Suprapubic skin (tissue), 4 donors: ENCODE measurements at regions not wholly inside any gene's neighbourhood (a gene's known extent, or its start where the extent isn't known, plus 50 kb on each side); places are given as distances from the start of the nearest gene placed in this dataset.

Experiments used
- DNase-seq, 2 donors: peaks; one replicate each; pipeline ENCODE4 v3.0.0-alpha.2; 2019; ENCODE audit warnings: low spot score in 2 of 2
- H3K27ac ChIP-seq: fragments of 200-600 bp; sonication (generic); one replicate; pipeline ENCODE4 v1.5.1; 2019
- H3K27me3 ChIP-seq: fragments of 200-600 bp; sonication (generic); one replicate; pipeline ENCODE4 v1.5.1; 2019
- H3K36me3 ChIP-seq: fragments of 200-600 bp; sonication (generic); one replicate; pipeline ENCODE4 v1.5.1; 2019
- H3K4me1 ChIP-seq: fragments of 200-600 bp; sonication (generic); one replicate; pipeline ENCODE4 v1.5.1; 2019
- H3K4me3 ChIP-seq: fragments of 200-600 bp; sonication (generic); one replicate; pipeline ENCODE4 v1.5.1; 2019; ENCODE audit warnings: mild to moderate bottlenecking
- H3K9me3 ChIP-seq: fragments of 200-600 bp; sonication (generic); one replicate; pipeline ENCODE4 v1.5.1; 2019
- CTCF ChIP-seq, 2 donors: fragments of 200-600 bp in 1 of 2; fragments of 450-650 bp in 1 of 2; sonication (generic) in 1 of 2; IDR thresholded peaks; one replicate each; pipeline ENCODE4 v1.5.1; 2016 to 2019; ENCODE audit warnings: antibody characterized with exemption in 2 of 2, mild to moderate bottlenecking in 1 of 2, moderate library complexity in 1 of 2
- EP300 ChIP-seq: sonication (generic); formaldehyde crosslinking; IDR thresholded peaks from one replicate; pipeline ENCODE4 v1.6.1; 2017; ENCODE audit warnings: antibody characterized with exemption
- POLR2A ChIP-seq, 2 donors: fragments of 450-650 bp; IDR thresholded peaks; one replicate each; pipeline ENCODE4 v1.6.1; 2017; ENCODE audit warnings: antibody characterized with exemption in 2 of 2, mild to moderate bottlenecking in 2 of 2, moderate library complexity in 2 of 2
- POLR2AphosphoS5 ChIP-seq, 3 donors: sonication (generic); formaldehyde crosslinking; IDR thresholded peaks; one replicate each; pipeline ENCODE4 v1.6.1; 2017; ENCODE audit warnings: antibody characterized with exemption in 3 of 3
- WGBS: methylation state at CpG from one replicate; pipeline ENCODE4 v1.1.5; 2018; 5-methylcytosine and 5-hydroxymethylcytosine counted together

GRCh38 chr11:10941871-10942270, 84.0 kb upstream of the ZBED5 start:
- Histone ChIP-seq H3K4me3 (no peak overlapping the region), H3K9me3 (no peaks in the 10 kb centered on the region), H3K27ac (no peak overlapping the region), H3K4me1 (no peaks in the 10 kb centered on the region), H3K27me3 (no peaks in the 10 kb centered on the region), H3K36me3 (no peaks in the 10 kb centered on the region)
- TF ChIP-seq CTCF (IDR thresholded peaks at IDR 0.05), result no peak
- TF ChIP-seq POLR2A (IDR thresholded peaks at IDR 0.05), result no peak
- no peak for DNase-seq
- WGBS, result 61% methylated on average over 1 of the region's 1 CpG

GRCh38 chr11:10941414-10941813, 83.6 kb upstream of the ZBED5 start:
- TF ChIP-seq POLR2AphosphoS5 (IDR thresholded peaks at IDR 0.05) (no peak), CTCF (IDR thresholded peaks at IDR 0.05) (no peak), POLR2A (IDR thresholded peaks at IDR 0.05) (no peak), EP300 (no peak)
- WGBS, result 43% methylated on average over 1 of the region's 1 CpG
- DNase-seq, result no peak

GRCh38 chr11:10938650-10939387, 81.0 kb upstream of the ZBED5 start:
- H3K9me3 ChIP-seq, result no peaks in the 10 kb centered on the region
- no peaks in the 10 kb centered on the region for H3K27me3 ChIP-seq
- DNase-seq, result no peak
- H3K27ac ChIP-seq, result no peak overlapping the region
- H3K4me3 ChIP-seq, result no peak overlapping the region
- no peaks in the 10 kb centered on the region for H3K36me3 ChIP-seq
- TF ChIP-seq CTCF (IDR thresholded peaks at IDR 0.05) (no peak), EP300 (no peak), POLR2AphosphoS5 (IDR thresholded peaks at IDR 0.05) (no peak), POLR2A (IDR thresholded peaks at IDR 0.05) (no peak)
- 77% methylated on average over 5 of the region's 5 CpGs for WGBS
- peaks cover 9% of the 10 kb centered on the region for H3K4me1 ChIP-seq

More at GRCh38 chr11:10941414-10941813, 83.6 kb upstream of the ZBED5 start:
- Histone ChIP-seq H3K27me3 (no peaks in the 10 kb centered on the region), H3K4me1 (no peaks in the 10 kb centered on the region), H3K9me3 (no peaks in the 10 kb centered on the region), H3K27ac (no peak overlapping the region), H3K36me3 (no peaks in the 10 kb centered on the region), H3K4me3 (no peak overlapping the region)

GRCh38 chr11:10938231-10938630, 80.4 kb upstream of the ZBED5 start:
- no peak for TF ChIP-seq CTCF (IDR thresholded peaks at IDR 0.05)
- TF ChIP-seq POLR2AphosphoS5 (IDR thresholded peaks at IDR 0.05), result no peak
- TF ChIP-seq POLR2A (IDR thresholded peaks at IDR 0.05), result no peak
- no peak for TF ChIP-seq EP300
- no peak for DNase-seq
- 94% methylated on average over 5 of the region's 5 CpGs for WGBS

GRCh38 chr11:10937385-10937771, 79.5 kb upstream of the ZBED5 start:
- Histone ChIP-seq H3K9me3 (no peaks in the 10 kb centered on the region), H3K4me3 (no peak overlapping the region), H3K27me3 (no peaks in the 10 kb centered on the region), H3K36me3 (no peaks in the 10 kb centered on the region), H3K4me1 (peaks cover 15% of the 10 kb centered on the region), H3K27ac (no peak overlapping the region)
- no peak for DNase-seq
- no peak for TF ChIP-seq POLR2A (IDR thresholded peaks at IDR 0.05)
- no peak for TF ChIP-seq CTCF (IDR thresholded peaks at IDR 0.05)
- TF ChIP-seq EP300, result no peak
- TF ChIP-seq POLR2AphosphoS5 (IDR thresholded peaks at IDR 0.05), result no peak
- 0% methylated on average over 1 of the region's 1 CpG for WGBS

More at GRCh38 chr11:10938231-10938630, 80.4 kb upstream of the ZBED5 start:
- no peaks in the 10 kb centered on the region for H3K9me3 ChIP-seq
- no peaks in the 10 kb centered on the region for H3K36me3 ChIP-seq
- H3K4me3 ChIP-seq, result no peak overlapping the region
- H3K4me1 ChIP-seq, result peaks cover 13% of the 10 kb centered on the region
- no peak overlapping the region for H3K27ac ChIP-seq
- no peaks in the 10 kb centered on the region for H3K27me3 ChIP-seq
